ENCODE measurements at regions not wholly inside any gene's neighbourhood (a gene's known extent, or its start where the extent isn't known, plus 50 kb on each side); places are given as distances from the start of the nearest gene placed in this dataset.

GRCh38 chr9:99737649-99738048 lies 84.0 kb upstream of the NR4A3 start:
- Histone ChIP-seq H4K20me1 (ENCODE audit: insufficient read depth, low read length) (no peaks in the 10 kb centered on the region), H3K36me3 (replicated peaks in 1 of 2; ENCODE audit: control insufficient read depth in 1 of 2, insufficient read depth in 2 of 2, low read length in 2 of 2) (no peaks in the 10 kb centered on the region), H3K4me2 (ENCODE audit: low read depth, low read length) (no peak overlapping the region), H3K9me3 (ENCODE audit: low read length) (no peaks in the 10 kb centered on the region), H3K79me2 (ENCODE audit: insufficient read depth, low read length) (no peaks in the 10 kb centered on the region), H3K4me3 (replicated peaks in 1 of 3; ENCODE audit: insufficient read depth in 1 of 3, low read depth in 2 of 3, low read length in 3 of 3) (no peak overlapping the region), H3K4me1 (ENCODE audit: insufficient read depth, low read length) (no peaks in the 10 kb centered on the region), H3K27ac (ENCODE audit: extremely low read length, insufficient read depth, low read length) (no peak overlapping the region), H3K27me3 (ENCODE audit: control insufficient read depth in 1 of 2, insufficient read depth in 2 of 2, low read length in 2 of 2) (0 out of 5 replicates have a peak, but pooled peaks cover 0 to 10% of the 10 kb centered on the region in 2 experiments), H2AFZ (ENCODE audit: low read length) (no peak overlapping the region), H3K9ac (ENCODE audit: insufficient read depth, low read depth, low read length) (no peak overlapping the region)
- in situ Hi-C loops (cut with HindIII; ENCODE audit: extremely low pct_ligation_motif_present, low pct_unique_long_range_greater_than_20kb) = no loop called here
- FAIRE-seq = no peak
- POLR2A ChIA-PET = no interaction called here
- 30% methylated on average over 4 of the region's 4 CpGs for WGBS (ENCODE audit: low lambda C conversion rate)
- no peak for DNase-seq (ENCODE audit: low spot score)
- no TSS peak for BruUV-seq (replicated peaks)
- ATAC-seq = no peak
- CTCF ChIA-PET (ENCODE audit: low intra/inter-chr PET ratio, low total read pairs) = no interaction called here
- intact Hi-C loops (cut with micrococcal nuclease; ENCODE audit: unreplicated experiment) = no loop called here
- TF ChIP-seq SRSF4 (IDR thresholded peaks at IDR 0.05; ENCODE audit: low read depth, low read length, poor library complexity, severe bottlenecking) (no peak), FIP1L1 (IDR thresholded peaks at IDR 0.05; ENCODE audit: borderline replicate concordance, insufficient read depth, low read depth, low read length) (no peak), MAFF (IDR thresholded peaks at IDR 0.05; ENCODE audit: low read depth, low read length) (no peak), ATF1 (CRISPR knock-in tag; IDR thresholded peaks at IDR 0.05) (no peak), MBNL3 (CRISPR knock-in tag; conservative IDR thresholded peaks at IDR 0.05) (no peak), MNT (IDR thresholded peaks at IDR 0.05) (no peak), ZNF720 (CRISPR knock-in tag; IDR thresholded peaks at IDR 0.05) (no peak), NCOA2 (CRISPR knock-in tag; IDR thresholded peaks at IDR 0.05) (no peak), HNF4A (CRISPR knock-in tag; IDR thresholded peaks at IDR 0.05) (no peak), ZNF446 (CRISPR knock-in tag; IDR thresholded peaks at IDR 0.05) (no peak), ZNF839 (CRISPR knock-in tag; IDR thresholded peaks at IDR 0.05; ENCODE audit: borderline replicate concordance) (no peak), ZNF564 (CRISPR knock-in tag; IDR thresholded peaks at IDR 0.05) (no peak), ZNF543 (CRISPR knock-in tag; IDR thresholded peaks at IDR 0.05) (no peak), NR3C1 (CRISPR knock-in tag; IDR thresholded peaks at IDR 0.05) (no peak)
- TF ChIP-seq, protein P1, sequence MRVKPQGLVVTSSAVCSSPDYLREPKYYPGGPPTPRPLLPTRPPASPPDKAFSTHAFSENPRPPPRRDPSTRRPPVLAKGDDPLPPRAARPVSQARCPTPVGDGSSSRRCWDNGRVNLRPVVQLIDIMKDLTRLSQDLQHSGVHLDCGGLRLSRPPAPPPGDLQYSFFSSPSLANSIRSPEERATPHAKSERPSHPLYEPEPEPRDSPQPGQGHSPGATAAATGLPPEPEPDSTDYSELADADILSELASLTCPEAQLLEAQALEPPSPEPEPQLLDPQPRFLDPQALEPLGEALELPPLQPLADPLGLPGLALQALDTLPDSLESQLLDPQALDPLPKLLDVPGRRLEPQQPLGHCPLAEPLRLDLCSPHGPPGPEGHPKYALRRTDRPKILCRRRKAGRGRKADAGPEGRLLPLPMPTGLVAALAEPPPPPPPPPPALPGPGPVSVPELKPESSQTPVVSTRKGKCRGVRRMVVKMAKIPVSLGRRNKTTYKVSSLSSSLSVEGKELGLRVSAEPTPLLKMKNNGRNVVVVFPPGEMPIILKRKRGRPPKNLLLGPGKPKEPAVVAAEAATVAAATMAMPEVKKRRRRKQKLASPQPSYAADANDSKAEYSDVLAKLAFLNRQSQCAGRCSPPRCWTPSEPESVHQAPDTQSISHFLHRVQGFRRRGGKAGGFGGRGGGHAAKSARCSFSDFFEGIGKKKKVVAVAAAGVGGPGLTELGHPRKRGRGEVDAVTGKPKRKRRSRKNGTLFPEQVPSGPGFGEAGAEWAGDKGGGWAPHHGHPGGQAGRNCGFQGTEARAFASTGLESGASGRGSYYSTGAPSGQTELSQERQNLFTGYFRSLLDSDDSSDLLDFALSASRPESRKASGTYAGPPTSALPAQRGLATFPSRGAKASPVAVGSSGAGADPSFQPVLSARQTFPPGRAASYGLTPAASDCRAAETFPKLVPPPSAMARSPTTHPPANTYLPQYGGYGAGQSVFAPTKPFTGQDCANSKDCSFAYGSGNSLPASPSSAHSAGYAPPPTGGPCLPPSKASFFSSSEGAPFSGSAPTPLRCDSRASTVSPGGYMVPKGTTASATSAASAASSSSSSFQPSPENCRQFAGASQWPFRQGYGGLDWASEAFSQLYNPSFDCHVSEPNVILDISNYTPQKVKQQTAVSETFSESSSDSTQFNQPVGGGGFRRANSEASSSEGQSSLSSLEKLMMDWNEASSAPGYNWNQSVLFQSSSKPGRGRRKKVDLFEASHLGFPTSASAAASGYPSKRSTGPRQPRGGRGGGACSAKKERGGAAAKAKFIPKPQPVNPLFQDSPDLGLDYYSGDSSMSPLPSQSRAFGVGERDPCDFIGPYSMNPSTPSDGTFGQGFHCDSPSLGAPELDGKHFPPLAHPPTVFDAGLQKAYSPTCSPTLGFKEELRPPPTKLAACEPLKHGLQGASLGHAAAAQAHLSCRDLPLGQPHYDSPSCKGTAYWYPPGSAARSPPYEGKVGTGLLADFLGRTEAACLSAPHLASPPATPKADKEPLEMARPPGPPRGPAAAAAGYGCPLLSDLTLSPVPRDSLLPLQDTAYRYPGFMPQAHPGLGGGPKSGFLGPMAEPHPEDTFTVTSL (CRISPR knock-in tag; IDR thresholded peaks at IDR 0.05; ENCODE audit: borderline replicate concordance) = no peak
- TF ChIP-seq, protein P2, sequence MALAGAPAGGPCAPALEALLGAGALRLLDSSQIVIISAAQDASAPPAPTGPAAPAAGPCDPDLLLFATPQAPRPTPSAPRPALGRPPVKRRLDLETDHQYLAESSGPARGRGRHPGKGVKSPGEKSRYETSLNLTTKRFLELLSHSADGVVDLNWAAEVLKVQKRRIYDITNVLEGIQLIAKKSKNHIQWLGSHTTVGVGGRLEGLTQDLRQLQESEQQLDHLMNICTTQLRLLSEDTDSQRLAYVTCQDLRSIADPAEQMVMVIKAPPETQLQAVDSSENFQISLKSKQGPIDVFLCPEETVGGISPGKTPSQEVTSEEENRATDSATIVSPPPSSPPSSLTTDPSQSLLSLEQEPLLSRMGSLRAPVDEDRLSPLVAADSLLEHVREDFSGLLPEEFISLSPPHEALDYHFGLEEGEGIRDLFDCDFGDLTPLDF (CRISPR knock-in tag; IDR thresholded peaks at IDR 0.05) = no peak
